Uterus (tissue), 3 donors: ENCODE measurements at regions not wholly inside any gene's neighbourhood (a gene's known extent, or its start where the extent isn't known, plus 50 kb on each side); places are given as distances from the start of the nearest gene placed in this dataset.

Experiments used
- DNase-seq, 2 donors: peaks; one replicate each; pipeline ENCODE4 v3.0.0-alpha.2; 2019 to 2020
- H3K27ac ChIP-seq, 2 donors: fragments of 200-600 bp; sonication (generic); 1 replicate in 1 of 2; 2 replicates in 1 of 2; pipeline ENCODE4 v1.5.1; 2016 to 2018
- H3K27me3 ChIP-seq, 2 donors: fragments of 200-600 bp; sonication (generic); one replicate each; pipeline ENCODE4 v1.5.1; 2018 to 2019; ENCODE audit warnings: control low read depth in 1 of 2
- H3K36me3 ChIP-seq, 2 donors: fragments of 200-600 bp; sonication (generic); one replicate each; pipeline ENCODE4 v1.5.1; 2019; ENCODE audit warnings: control low read depth in 1 of 2
- H3K4me1 ChIP-seq, 2 donors: fragments of 200-600 bp; sonication (generic); one replicate each; pipeline ENCODE4 v1.5.1; 2018 to 2019; ENCODE audit warnings: control low read depth in 1 of 2
- H3K4me3 ChIP-seq, 2 donors: fragments of 200-600 bp; sonication (generic); 1 replicate in 1 of 2; 2 replicates in 1 of 2; pipeline ENCODE4 v1.5.1; 2018 to 2019; ENCODE audit warnings: mild to moderate bottlenecking in 1 of 2
- H3K9me3 ChIP-seq, 2 donors: fragments of 200-600 bp; sonication (generic); one replicate each; pipeline ENCODE4 v1.5.1; 2019; ENCODE audit warnings: control low read depth in 1 of 2
- POLR2A ChIP-seq, 2 donors: fragments of 450-650 bp; IDR thresholded peaks; one replicate each; pipeline ENCODE4 v1.6.1; 2016; ENCODE audit warnings: antibody characterized with exemption in 2 of 2, mild to moderate bottlenecking in 1 of 2, moderate library complexity in 1 of 2
- intact Hi-C: fragments of 100-400 bp; cut with DNase I; formaldehyde crosslinking; loops from one replicate; pipeline ENCODE4 v1.15.1; 2023; ENCODE audit warnings: low total_unique reads
- TF ChIP-seq, protein P1 (sequence below), 4 experiments: fragments of 200-600 bp in 2 of 4; fragments of 450-650 bp in 2 of 4; sonication (generic) in 2 of 4; IDR thresholded peaks; one replicate each; pipeline ENCODE4 v1.5.1; 2016 to 2019; ENCODE audit warnings: antibody characterized with exemption in 4 of 4, mild to moderate bottlenecking in 2 of 4, moderate library complexity in 1 of 4
- donor health status: DM: yes; HTN: yes; CAD: no.

DNA sequence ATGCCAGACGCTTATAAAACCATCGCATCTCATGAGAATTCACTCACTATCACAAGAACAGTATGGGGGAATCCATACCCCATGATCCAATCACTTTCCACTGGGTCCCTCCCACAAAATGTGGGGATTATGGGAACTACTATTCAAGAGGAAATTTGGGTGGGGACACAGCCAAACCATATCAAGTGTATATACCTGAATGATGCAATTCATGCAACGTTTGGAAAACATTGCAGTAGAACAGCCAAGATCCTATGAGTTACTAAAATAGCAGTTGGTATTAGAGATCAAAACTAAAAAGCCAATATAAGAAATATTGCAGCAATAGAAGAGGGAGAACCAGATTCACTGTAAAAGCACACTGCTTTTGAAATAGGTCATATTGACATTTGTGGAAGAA, 1543.9 kb upstream of the B3GALT2 start:
- no peak for DNase-seq
- Histone ChIP-seq H3K4me1 (no peaks in the 10 kb centered on the region), H3K27ac (no peak overlapping the region), H3K9me3 (no peaks in the 10 kb centered on the region), H3K27me3 (no peaks in the 10 kb centered on the region), H3K4me3 (no peak overlapping the region), H3K36me3 (no peaks in the 10 kb centered on the region)
- intact Hi-C loops: no loop called here
- TF ChIP-seq, protein P1, sequence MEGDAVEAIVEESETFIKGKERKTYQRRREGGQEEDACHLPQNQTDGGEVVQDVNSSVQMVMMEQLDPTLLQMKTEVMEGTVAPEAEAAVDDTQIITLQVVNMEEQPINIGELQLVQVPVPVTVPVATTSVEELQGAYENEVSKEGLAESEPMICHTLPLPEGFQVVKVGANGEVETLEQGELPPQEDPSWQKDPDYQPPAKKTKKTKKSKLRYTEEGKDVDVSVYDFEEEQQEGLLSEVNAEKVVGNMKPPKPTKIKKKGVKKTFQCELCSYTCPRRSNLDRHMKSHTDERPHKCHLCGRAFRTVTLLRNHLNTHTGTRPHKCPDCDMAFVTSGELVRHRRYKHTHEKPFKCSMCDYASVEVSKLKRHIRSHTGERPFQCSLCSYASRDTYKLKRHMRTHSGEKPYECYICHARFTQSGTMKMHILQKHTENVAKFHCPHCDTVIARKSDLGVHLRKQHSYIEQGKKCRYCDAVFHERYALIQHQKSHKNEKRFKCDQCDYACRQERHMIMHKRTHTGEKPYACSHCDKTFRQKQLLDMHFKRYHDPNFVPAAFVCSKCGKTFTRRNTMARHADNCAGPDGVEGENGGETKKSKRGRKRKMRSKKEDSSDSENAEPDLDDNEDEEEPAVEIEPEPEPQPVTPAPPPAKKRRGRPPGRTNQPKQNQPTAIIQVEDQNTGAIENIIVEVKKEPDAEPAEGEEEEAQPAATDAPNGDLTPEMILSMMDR (IDR thresholded peaks at IDR 0.05): no peak
- no peak for TF ChIP-seq POLR2A (IDR thresholded peaks at IDR 0.05)

DNA sequence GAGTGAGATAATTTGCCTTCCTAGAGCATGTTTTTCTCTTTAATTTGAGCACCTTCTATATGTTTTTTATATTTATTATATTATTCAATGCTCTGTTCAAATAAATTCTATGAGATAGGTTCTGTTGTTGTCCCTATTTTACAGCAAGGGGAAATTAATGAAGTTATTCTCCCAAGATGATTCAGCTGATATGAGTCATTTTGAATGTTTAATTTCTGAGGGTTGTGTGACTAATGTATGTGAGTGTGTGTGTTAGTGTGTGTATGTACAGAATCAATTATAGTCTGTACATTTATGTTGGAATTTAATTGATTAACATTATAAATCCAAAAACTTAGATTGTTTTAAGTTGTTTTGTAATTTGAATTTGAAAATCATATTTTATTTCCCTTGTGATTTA, 1536.7 kb upstream of the B3GALT2 start:
- no peak overlapping the region for H3K4me3 ChIP-seq
- no peak for DNase-seq
- H3K9me3 ChIP-seq: no peaks in the 10 kb centered on the region
- intact Hi-C loops: no loop called here
- TF ChIP-seq, protein P1 (IDR thresholded peaks at IDR 0.05): no peak
- TF ChIP-seq POLR2A (IDR thresholded peaks at IDR 0.05): no peak
- no peaks in the 10 kb centered on the region for H3K36me3 ChIP-seq
- no peaks in the 10 kb centered on the region for H3K27me3 ChIP-seq
- H3K27ac ChIP-seq: no peak overlapping the region
- H3K4me1 ChIP-seq: no peaks in the 10 kb centered on the region

DNA sequence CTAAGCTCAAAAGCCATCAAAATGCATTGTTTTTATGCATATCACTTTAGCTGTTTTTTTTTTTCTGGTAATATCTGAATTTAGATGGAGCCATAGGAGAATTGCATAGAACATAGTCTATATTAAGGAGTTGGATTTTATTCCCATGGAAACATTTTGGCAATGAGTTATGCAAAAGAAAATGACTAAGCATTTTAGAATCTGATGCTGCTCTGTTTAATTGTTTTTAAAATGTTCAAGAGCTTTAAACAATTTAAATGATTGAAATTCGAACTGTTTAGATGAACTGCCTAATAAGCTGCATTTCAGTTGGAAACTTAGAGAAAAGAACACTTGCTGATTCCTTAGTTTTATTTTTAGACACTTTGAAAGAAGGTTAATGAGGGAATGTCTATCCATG, 1531.5 kb upstream of the B3GALT2 start:
- Histone ChIP-seq H3K4me1 (no peaks in the 10 kb centered on the region), H3K27me3 (no peaks in the 10 kb centered on the region), H3K4me3 (no peak overlapping the region), H3K27ac (no peak overlapping the region), H3K9me3 (no peaks in the 10 kb centered on the region), H3K36me3 (no peaks in the 10 kb centered on the region)
- DNase-seq: no peak
- no peak for TF ChIP-seq POLR2A (IDR thresholded peaks at IDR 0.05)
- TF ChIP-seq, protein P1 (IDR thresholded peaks at IDR 0.05): no peak
- intact Hi-C loops: no loop called here

DNA sequence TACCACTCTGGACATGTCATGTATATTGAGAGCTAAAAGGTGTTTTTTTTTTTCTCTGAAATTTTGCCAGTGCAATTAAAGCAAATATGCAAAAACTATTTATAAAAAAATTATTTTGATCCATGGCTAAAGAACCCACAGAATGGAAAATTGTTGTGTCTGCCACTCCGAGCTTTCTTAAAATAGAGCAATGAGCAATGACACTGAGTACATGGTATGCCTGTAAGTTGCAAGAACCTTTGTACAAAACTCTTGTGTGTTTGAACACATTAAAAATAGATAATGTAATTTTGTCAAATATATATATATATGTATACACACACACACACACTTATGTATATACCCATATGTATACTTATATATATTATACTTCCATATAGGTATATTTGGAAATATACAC, 1530.9 kb upstream of the B3GALT2 start:
- intact Hi-C loops: no loop called here
- no peak overlapping the region for H3K27ac ChIP-seq
- no peaks in the 10 kb centered on the region for H3K27me3 ChIP-seq

DNA sequence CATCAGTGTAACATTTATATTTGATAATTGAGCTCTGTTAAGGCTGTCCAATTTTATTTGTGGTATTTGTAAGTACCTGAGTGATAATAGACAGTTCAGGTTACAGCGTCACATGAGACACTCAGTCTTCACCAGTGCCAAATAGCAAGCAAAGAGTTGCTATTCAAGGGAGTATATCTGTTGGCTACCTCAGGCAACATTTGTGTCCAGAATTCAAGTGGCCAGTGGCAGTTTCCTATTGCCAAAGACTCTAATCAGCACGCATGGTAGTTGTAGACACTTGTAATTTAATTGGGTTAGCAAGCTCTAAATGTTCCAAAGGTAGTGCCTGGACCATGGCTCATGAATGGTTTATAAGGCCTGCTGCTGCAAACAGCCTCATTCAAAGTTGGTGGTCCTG, 1524.3 kb upstream of the B3GALT2 start:
- DNase-seq: no peak
- no peak for TF ChIP-seq POLR2A (IDR thresholded peaks at IDR 0.05)
- TF ChIP-seq, protein P1 (IDR thresholded peaks at IDR 0.05): no peak
- Histone ChIP-seq H3K4me1 (no peaks in the 10 kb centered on the region), H3K4me3 (no peak overlapping the region), H3K27me3 (peaks cover 0 to 3% of the 10 kb centered on the region in 2 donors), H3K27ac (no peak overlapping the region), H3K36me3 (no peaks in the 10 kb centered on the region), H3K9me3 (no peaks in the 10 kb centered on the region)
- intact Hi-C loops: no loop called here

More for the DNA sequence above, 1530.9 kb upstream of the B3GALT2 start:
- H3K4me3 ChIP-seq: no peak overlapping the region
- no peaks in the 10 kb centered on the region for H3K36me3 ChIP-seq
- no peak for DNase-seq
- TF ChIP-seq POLR2A (IDR thresholded peaks at IDR 0.05): no peak
- TF ChIP-seq, protein P1 (IDR thresholded peaks at IDR 0.05): no peak
- no peaks in the 10 kb centered on the region for H3K9me3 ChIP-seq
- no peaks in the 10 kb centered on the region for H3K4me1 ChIP-seq
